NCI-H2227 (cell line): ENCODE measurements at regions not wholly inside any gene's neighbourhood (a gene's known extent, or its start where the extent isn't known, plus 50 kb on each side); places are given as distances from the start of the nearest gene placed in this dataset.
A peak's percentile ranks its signal among the peaks of the same experiment; 100 is the strongest.

ENCODE experiments used
- DNase-seq: peaks from one replicate; lab custom pipeline; 2025; ENCODE audit not compliant: unreplicated experiment; lab: John Stamatoyannopoulos, UW

- DNase-seq: no peak
These were observed 323.5 kb upstream of the POM121L12 start for GRCh38 chr7:52711951-52712350.

DNA sequence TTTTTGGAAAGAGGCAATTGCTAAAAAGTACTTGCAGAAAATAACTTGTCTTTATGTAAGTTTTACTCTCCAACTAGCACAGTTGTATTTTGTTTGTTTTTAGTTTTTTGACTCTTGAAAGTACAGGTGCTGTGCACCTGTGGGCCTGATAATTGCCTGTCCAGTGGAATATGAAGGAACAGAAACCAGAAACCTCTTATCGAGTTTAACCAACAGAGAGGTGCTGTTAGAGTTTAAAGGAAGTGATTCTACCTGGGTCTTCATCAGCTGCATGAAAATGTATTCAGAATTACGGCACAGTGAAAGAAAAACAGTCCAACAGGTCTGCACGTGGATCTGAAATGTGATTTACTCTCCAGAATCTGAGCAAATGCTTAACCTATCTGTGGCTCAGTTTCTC lies 326.6 kb upstream of the POM121L12 start:
- no peak for DNase-seq

DNA sequence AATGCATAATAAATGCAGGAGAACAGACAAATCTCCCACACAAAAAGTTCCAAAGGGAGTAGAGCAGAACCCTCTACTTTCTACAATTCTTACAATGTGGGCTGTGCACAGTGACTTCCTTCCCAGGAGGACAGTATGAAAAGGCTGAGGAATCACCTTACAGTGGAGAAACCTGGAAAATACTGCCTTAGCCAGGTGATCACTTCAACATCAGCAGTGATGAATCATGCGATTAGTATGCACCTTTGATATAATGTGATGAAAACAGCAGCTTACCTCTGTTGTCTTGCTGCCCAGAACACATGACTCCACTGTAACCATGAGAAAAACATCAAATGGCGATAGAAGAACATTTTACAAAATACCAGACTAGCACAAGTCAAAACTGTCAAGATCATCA lies 329.7 kb upstream of the POM121L12 start:
- DNase-seq: no peak

GRCh38 chr7:52700349-52700748 lies 335.1 kb upstream of the POM121L12 start:
- no peak for DNase-seq

DNA sequence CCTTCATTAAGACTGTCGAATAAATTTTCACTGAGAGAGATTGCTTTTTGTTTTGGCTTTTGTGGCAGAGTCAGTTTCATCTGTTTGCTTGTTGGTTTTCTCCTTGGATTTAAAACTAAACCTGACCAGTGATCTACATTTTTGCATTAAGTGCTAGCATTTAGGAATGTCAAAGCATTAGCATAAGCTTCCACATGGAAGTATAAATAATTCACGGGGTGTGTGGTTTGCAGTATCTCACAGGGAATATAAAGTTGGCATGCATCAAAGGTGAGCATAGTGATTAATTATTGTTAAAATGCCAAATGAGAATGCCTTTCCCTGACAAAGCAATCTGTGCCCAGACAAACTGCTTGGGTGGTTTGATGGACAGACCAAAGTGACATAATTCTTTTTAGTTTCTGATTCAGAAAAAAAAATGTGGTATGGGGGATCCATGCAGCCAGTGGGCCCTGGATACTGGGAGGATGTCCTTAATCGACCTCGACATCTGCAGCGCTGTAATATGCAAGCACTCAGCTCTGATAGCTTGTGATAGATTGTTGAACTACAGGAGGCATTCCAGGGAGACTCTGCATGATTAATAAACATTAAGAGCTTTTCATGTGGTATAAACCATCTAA lies 339.3 kb upstream of the POM121L12 start:
- peak; percentile 70 for DNase-seq

GRCh38 chr7:52691257-52691656 lies 344.2 kb upstream of the POM121L12 start:
- peak; percentile 2 for DNase-seq

GRCh38 chr7:52689912-52690311 lies 345.5 kb upstream of the POM121L12 start:
- no peak for DNase-seq

DNA sequence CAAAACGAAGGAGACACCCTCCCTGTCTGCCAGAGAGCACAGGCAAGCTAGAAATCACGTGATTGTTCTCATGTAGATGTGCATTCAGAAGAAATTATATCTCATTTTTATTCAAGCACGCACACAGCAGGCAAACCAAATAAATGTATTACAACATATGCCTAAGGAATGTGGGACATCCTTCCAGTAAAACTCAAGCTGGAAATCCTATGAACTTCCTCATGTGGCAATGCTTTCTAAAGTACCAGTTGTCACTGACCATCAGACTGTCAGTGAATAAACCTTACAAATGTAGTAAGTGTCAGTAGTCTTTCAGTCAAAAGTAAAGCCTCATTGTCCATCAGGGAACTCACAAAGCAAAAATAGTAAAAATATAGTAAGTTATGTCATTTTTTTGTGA lies 350.1 kb upstream of the POM121L12 start:
- no peak for DNase-seq

DNA sequence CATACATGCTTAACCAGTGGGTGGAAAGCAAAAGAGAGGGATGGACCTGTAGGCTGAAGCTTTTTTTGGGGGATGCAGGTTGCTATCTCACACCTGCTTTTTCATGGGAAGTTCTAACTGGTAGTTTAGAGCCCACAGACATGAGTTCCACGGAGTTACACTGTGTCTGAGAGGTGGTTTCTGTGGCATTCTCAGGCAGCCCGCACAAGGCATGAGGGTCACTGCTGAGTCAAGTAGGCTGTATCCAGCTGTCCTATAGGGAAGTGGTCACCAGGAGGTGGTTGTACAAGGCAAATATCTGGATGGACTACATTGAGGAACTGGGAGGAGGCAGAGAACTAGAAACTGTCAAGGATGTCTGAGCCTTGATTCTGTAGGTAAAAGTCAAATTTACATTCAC lies 351.0 kb upstream of the POM121L12 start:
- DNase-seq: no peak

DNA sequence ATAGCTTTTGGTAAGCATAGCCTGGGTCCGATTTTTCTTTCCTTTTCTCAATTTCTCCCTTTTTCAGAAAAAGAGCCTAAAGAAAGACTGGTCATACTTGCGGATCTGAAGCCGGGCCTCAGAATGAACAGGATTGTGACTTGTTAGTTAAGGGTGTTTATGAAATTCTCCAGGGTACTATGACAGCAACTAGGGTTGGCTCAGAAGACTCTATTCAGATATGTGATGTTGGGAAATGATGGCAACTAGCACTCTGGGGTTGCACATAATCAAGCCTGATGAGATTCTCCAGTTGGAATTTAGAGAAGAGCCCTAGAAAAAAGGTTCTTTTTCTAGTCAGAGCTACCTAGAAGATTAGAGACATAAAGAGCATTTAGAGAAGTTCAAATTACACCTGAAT lies 352.4 kb upstream of the POM121L12 start:
- no peak for DNase-seq

GRCh38 chr7:52670608-52671225 lies 364.7 kb upstream of the POM121L12 start:
- DNase-seq: no peak

DNA sequence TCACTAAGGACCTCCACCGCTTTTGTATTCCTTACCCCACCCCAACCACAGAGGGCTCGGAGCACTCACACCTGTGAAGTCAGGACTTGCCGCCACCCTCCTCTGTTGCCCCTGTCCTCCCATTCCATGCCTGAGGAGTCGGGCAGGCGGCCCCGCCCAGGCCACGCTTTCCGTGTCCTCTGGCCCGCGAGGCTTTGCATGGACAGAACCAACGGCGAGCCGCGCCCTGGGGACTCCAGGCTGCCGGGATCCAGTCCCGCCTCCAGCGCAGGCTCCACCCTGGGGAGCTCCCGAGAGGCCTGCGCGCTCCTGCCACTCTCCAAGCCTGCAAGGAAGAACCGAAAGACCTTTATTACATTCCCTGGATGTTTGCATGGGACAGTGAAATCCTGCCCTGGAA lies 366.4 kb upstream of the POM121L12 start:
- DNase-seq: no peak

- DNase-seq: no peak
These were observed 367.0 kb upstream of the POM121L12 start for GRCh38 chr7:52668435-52668834.

- DNase-seq: no peak
These were observed 376.3 kb upstream of the POM121L12 start for GRCh38 chr7:52659178-52659577.

- no peak for DNase-seq
These were observed 379.3 kb upstream of the POM121L12 start for GRCh38 chr7:52656098-52656497.

GRCh38 chr7:52652621-52653020 lies 382.8 kb upstream of the POM121L12 start:
- DNase-seq: no peak

GRCh38 chr7:52648872-52649271 lies 386.6 kb upstream of the POM121L12 start:
- no peak for DNase-seq

DNA sequence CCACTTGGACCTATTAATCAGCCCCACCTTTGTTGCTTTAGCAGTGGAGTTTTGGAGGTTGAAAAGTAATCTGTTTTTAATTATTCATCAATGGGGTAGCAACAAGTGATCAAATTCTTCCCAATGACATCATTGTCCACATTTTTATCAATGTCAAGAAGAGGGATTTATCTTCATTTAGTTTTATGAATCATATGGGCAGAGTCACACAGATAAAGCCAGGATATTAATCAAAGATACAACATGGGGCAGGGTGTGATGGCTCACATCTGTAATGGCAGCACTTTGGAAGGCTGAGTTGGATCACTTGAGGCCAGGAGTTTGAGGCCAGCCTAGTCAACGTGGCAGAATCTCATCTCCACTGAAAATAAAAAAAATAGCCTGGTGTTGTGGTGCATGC lies 388.4 kb upstream of the POM121L12 start:
- DNase-seq: no peak

GRCh38 chr7:52639981-52640380 lies 395.5 kb upstream of the POM121L12 start:
- DNase-seq: no peak

DNA sequence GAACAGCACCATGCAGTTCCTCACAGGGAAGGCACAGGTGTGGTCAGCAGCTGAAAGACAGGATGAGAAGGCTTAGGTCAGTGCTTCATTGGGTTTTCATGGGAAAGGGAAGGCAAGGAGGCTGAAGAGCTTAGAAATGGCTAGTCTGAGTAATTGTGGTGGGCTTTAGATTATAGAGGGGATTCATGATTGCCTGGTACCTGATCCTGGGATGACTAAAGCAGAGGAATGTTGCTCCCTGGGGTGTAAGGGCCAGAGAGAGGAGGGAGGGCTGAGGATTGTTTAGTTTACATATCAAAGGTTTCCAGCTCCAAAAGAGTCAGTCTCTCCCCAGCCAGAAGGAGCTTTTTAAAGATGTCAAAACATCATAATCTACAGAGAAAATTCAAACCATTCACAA lies 396.3 kb upstream of the POM121L12 start:
- DNase-seq: no peak

DNA sequence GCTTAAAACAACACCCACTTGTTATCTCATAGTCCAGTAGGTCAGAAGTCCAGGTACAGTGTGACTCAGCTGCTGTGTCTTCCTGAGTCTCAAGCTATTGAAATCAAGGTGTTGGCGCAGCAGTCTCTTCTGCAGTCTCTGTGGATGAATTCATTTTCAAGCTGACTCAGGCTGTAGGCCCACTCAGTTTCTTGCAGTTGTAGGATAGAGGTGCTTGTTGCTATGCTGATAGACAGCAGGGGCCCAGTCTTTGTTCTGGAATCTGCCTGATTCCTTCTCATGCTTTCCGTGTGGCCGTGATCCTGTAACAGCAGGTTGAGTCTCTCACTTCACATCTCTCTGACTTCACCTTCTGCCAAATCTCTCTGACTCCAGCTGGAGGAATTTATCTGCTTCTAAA lies 400.4 kb upstream of the POM121L12 start:
- DNase-seq: no peak

GRCh38 chr7:52620849-52621248 lies 414.6 kb upstream of the POM121L12 start:
- DNase-seq: no peak

- no peak for DNase-seq
These were observed 418.9 kb upstream of the POM121L12 start for GRCh38 chr7:52616552-52616951.
